ENCODE measurements at regions not wholly inside any gene's neighbourhood (a gene's known extent, or its start where the extent isn't known, plus 50 kb on each side); places are given as distances from the start of the nearest gene placed in this dataset.

DNA sequence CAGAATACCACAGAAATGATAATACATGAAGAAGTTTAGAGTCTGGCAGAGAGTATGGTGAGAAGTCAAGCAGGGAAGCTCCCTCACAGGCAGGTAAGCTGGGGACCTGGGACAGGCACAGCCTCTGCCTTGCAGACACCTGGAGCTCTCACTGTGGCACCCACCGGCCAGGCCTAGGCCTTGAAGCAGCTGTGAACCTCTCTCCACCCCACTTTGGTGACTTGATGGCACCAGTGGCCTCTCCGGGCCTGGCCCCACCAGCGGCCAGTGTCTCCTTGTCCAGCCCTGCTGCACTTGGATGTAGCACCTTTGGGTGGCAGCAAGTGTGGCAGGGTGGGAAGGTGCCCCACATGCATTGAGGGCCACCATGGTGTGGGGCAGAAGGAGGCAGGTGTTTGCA is 330.5 kb downstream of the NPR3 start:
- TF ChIP-seq, protein P1, sequence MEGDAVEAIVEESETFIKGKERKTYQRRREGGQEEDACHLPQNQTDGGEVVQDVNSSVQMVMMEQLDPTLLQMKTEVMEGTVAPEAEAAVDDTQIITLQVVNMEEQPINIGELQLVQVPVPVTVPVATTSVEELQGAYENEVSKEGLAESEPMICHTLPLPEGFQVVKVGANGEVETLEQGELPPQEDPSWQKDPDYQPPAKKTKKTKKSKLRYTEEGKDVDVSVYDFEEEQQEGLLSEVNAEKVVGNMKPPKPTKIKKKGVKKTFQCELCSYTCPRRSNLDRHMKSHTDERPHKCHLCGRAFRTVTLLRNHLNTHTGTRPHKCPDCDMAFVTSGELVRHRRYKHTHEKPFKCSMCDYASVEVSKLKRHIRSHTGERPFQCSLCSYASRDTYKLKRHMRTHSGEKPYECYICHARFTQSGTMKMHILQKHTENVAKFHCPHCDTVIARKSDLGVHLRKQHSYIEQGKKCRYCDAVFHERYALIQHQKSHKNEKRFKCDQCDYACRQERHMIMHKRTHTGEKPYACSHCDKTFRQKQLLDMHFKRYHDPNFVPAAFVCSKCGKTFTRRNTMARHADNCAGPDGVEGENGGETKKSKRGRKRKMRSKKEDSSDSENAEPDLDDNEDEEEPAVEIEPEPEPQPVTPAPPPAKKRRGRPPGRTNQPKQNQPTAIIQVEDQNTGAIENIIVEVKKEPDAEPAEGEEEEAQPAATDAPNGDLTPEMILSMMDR (conservative IDR thresholded peaks at IDR 0.05; ENCODE audit: low read depth, low read length) = no peak
- no peak for TF ChIP-seq EZH2 (IDR thresholded peaks at IDR 0.05; ENCODE audit: low read length, unreplicated experiment)

Data from PC-3 (cell line).